ENCODE measurements at regions not wholly inside any gene's neighbourhood (a gene's known extent, or its start where the extent isn't known, plus 50 kb on each side); places are given as distances from the start of the nearest gene placed in this dataset.

GRCh38 chr10:55786461-55787050, 574.5 kb downstream of the ZWINT start:
- Histone ChIP-seq H3K27me3 (no peaks in the 10 kb centered on the region), H3K4me3 (no peak overlapping the region), H3K9me3 (peaks cover 0 to 7% (median 0%) of the 10 kb centered on the region in 4 donors), H3K36me3 (no peaks in the 10 kb centered on the region), H3K4me1 (no peaks in the 10 kb centered on the region), H3K27ac (no peak overlapping the region)
- no peak for TF ChIP-seq CTCF (IDR thresholded peaks at IDR 0.05)
- no peak for TF ChIP-seq POLR2A (IDR thresholded peaks at IDR 0.05)
- TF ChIP-seq EP300 (IDR thresholded peaks at IDR 0.05) = no peak
- WGBS, 2 donors = 70 to 76% methylated on average over 3 of the region's 3 CpGs
- no peak for DNase-seq (ENCODE audit: low spot score in 2 of 2)

- TF ChIP-seq POLR2A (IDR thresholded peaks at IDR 0.05) (no peak), EP300 (IDR thresholded peaks at IDR 0.05) (no peak), CTCF (IDR thresholded peaks at IDR 0.05) (no peak)
- Histone ChIP-seq H3K4me3 (no peak overlapping the region), H3K27ac (no peak overlapping the region), H3K4me1 (no peaks in the 10 kb centered on the region), H3K27me3 (no peaks in the 10 kb centered on the region), H3K36me3 (no peaks in the 10 kb centered on the region), H3K9me3 (no peaks in the 10 kb centered on the region)
- no peak for DNase-seq (ENCODE audit: low spot score in 2 of 2)
- WGBS, 2 donors = 79 to 85% methylated on average over 4 of the region's 4 CpGs
Measured at GRCh38 chr10:55782181-55782580, 578.9 kb downstream of the ZWINT start.

GRCh38 chr10:55766212-55766611, 594.8 kb downstream of the ZWINT start:
- 38 to 57% methylated on average over 1 of the region's 1 CpG for WGBS, 2 donors
- no peak for DNase-seq (ENCODE audit: low spot score in 2 of 2)

DNA sequence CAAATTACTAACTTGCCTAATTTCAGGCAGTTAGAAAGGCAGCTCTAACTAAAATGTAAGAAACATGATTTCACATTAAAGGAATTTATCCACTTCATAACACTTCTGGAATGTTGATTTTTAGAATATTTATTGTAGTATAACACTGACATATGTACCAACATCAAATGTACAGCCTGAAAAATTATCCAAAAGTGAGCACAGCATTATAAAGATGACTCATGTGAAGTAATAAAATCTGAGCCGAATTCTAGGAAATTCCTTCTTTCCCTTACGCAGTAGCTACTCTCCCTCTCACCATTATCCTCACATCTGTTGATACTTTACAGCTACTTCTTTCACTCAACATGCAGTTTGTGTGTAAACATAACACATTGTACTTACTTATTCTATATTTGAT, 610.6 kb downstream of the ZWINT start:
- H3K27me3 ChIP-seq = no peaks in the 10 kb centered on the region
- H3K4me1 ChIP-seq = no peaks in the 10 kb centered on the region
- TF ChIP-seq EP300 (IDR thresholded peaks at IDR 0.05) (no peak), CTCF (IDR thresholded peaks at IDR 0.05) (no peak), POLR2A (IDR thresholded peaks at IDR 0.05) (no peak)
- H3K4me3 ChIP-seq = no peak overlapping the region
- H3K27ac ChIP-seq = no peak overlapping the region
- H3K36me3 ChIP-seq = no peaks in the 10 kb centered on the region
- H3K9me3 ChIP-seq = no peaks in the 10 kb centered on the region
- no peak for DNase-seq (ENCODE audit: low spot score in 2 of 2)
- WGBS, 2 donors = 40 to 43% methylated on average over 2 of the region's 2 CpGs

More at GRCh38 chr10:55766212-55766611, 594.8 kb downstream of the ZWINT start:
- Histone ChIP-seq H3K4me1 (no peaks in the 10 kb centered on the region), H3K4me3 (no peak overlapping the region), H3K27me3 (no peaks in the 10 kb centered on the region), H3K36me3 (no peaks in the 10 kb centered on the region), H3K27ac (no peak overlapping the region), H3K9me3 (no peaks in the 10 kb centered on the region)
- no peak for TF ChIP-seq CTCF (IDR thresholded peaks at IDR 0.05)
- TF ChIP-seq POLR2A (IDR thresholded peaks at IDR 0.05) = no peak
- TF ChIP-seq EP300 (IDR thresholded peaks at IDR 0.05) = no peak

- Histone ChIP-seq H3K4me3 (no peak overlapping the region), H3K36me3 (no peaks in the 10 kb centered on the region), H3K27ac (no peak overlapping the region), H3K4me1 (no peaks in the 10 kb centered on the region), H3K9me3 (no peaks in the 10 kb centered on the region), H3K27me3 (no peaks in the 10 kb centered on the region)
- TF ChIP-seq POLR2A (IDR thresholded peaks at IDR 0.05) (no peak), EP300 (IDR thresholded peaks at IDR 0.05) (no peak), CTCF (IDR thresholded peaks at IDR 0.05) (no peak)
- no peak for DNase-seq (ENCODE audit: low spot score in 2 of 2)
- WGBS, 2 donors = 38 to 48% methylated on average over 3 of the region's 3 CpGs
Measured at GRCh38 chr10:55747244-55747643, 613.8 kb downstream of the ZWINT start.

Data from tibial nerve (tissue), 4 donors.